T-helper 2 cell treated with Interferon-gamma antibody and Interleukin-4, amounts not matched to agents 5 μg/mL and 100 μg/mL, for 36 hours (primary cell): ENCODE measurements at regions not wholly inside any gene's neighbourhood (a gene's known extent, or its start where the extent isn't known, plus 50 kb on each side); places are given as distances from the start of the nearest gene placed in this dataset.
"Not testable (repeated sequence)": the region's sequence is repeated elsewhere in the genome, so short reads cannot be mapped to it uniquely, and the experiment has no call there.

Source experiments
- DNase-seq: peaks from one replicate; pipeline ENCODE4 v3.0.0; 2021; ENCODE audit warnings: low spot score
- H3K27ac Mint-ChIP-seq: one replicate; pipeline ENCODE4 v1.8.0; 2021; ENCODE audit warnings: mild to moderate bottlenecking, mixed read lengths
- H3K27me3 Mint-ChIP-seq: one replicate; pipeline ENCODE4 v1.8.0; 2021; ENCODE audit warnings: low read depth, mixed read lengths
- H3K36me3 Mint-ChIP-seq: one replicate; pipeline ENCODE4 v1.8.0; 2021; ENCODE audit warnings: low read depth, mixed read lengths
- H3K4me1 Mint-ChIP-seq: one replicate; pipeline ENCODE4 v1.8.0; 2021; ENCODE audit warnings: low read depth, mixed read lengths
- H3K4me3 Mint-ChIP-seq: one replicate; pipeline ENCODE4 v1.8.0; 2022; ENCODE audit warnings: mild to moderate bottlenecking, moderate library complexity, mixed read lengths
- H3K9me3 Mint-ChIP-seq: one replicate; pipeline ENCODE4 v1.8.0; 2021; ENCODE audit warnings: mixed read lengths

- H3K4me3 Mint-ChIP-seq: no peak overlapping the region
- H3K27ac Mint-ChIP-seq: no peak overlapping the region
These were observed 474.6 kb downstream of the ETNK1 start for GRCh38 chr12:23099604-23100003.

DNA sequence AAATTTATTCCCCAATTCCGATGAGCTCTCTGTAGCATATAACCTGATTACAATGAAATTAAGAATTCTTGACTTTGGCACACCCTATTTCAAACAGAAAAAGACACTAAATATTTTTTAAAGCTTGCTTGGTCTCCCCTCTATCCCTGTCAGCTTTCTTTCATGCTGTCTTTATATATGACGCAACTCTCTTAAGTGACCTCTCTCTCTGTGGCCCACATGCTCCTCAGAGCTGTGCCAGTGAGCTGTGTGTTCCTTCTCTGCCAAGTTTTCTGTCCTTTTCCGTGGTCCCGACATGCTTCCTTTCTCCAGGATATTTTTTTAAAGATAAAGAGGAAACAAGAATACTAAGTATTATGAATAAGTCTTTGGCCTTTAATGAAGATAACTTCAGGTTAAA, 484.0 kb downstream of the ETNK1 start:
- Mint-ChIP-seq H3K36me3 (no peaks in the 10 kb centered on the region), H3K27ac (no peak overlapping the region), H3K4me1 (no peaks in the 10 kb centered on the region), H3K9me3 (no peaks in the 10 kb centered on the region), H3K4me3 (no peak overlapping the region), H3K27me3 (no peaks in the 10 kb centered on the region)
- no peak for DNase-seq

More at GRCh38 chr12:23099604-23100003, 474.6 kb downstream of the ETNK1 start:
- H3K4me1 Mint-ChIP-seq: no peaks in the 10 kb centered on the region
- no peaks in the 10 kb centered on the region for H3K9me3 Mint-ChIP-seq
- no peak for DNase-seq
- H3K36me3 Mint-ChIP-seq: no peaks in the 10 kb centered on the region
- no peaks in the 10 kb centered on the region for H3K27me3 Mint-ChIP-seq

DNA sequence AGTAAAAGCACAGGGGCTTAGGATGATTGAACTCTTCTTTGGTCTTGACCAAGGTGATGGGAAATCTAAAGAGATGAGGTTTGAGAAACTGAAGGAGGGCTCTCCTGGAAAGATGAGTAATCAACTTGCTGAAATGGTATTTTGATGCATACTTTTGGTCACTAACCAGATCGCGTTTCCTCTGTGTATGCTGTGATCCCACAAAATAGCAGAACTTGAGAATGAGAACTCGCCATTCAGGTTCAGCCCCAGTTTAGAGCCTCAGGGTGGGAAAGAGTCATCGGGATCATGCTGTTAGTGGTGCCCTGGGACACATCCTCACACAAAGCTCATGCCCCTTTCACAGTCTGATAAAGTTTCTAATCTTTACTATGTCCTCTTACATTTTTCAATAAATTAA, 488.8 kb downstream of the ETNK1 start:
- Mint-ChIP-seq H3K9me3 (no peaks in the 10 kb centered on the region), H3K27ac (no peak overlapping the region), H3K36me3 (no peaks in the 10 kb centered on the region), H3K27me3 (no peaks in the 10 kb centered on the region), H3K4me3 (no peak overlapping the region), H3K4me1 (no peaks in the 10 kb centered on the region)
- no peak for DNase-seq

GRCh38 chr12:23115984-23116383, 491.0 kb downstream of the ETNK1 start:
- no peak for DNase-seq
- no peaks in the 10 kb centered on the region for H3K27me3 Mint-ChIP-seq
- H3K9me3 Mint-ChIP-seq: no peaks in the 10 kb centered on the region
- no peaks in the 10 kb centered on the region for H3K4me1 Mint-ChIP-seq
- H3K36me3 Mint-ChIP-seq: no peaks in the 10 kb centered on the region
- no peak overlapping the region for H3K4me3 Mint-ChIP-seq
- no peak overlapping the region for H3K27ac Mint-ChIP-seq

GRCh38 chr12:23126794-23127193, 501.8 kb downstream of the ETNK1 start:
- H3K36me3 Mint-ChIP-seq: no peaks in the 10 kb centered on the region
- no peak for DNase-seq
- no peaks in the 10 kb centered on the region for H3K4me1 Mint-ChIP-seq
- no peak overlapping the region for H3K27ac Mint-ChIP-seq
- no peak overlapping the region for H3K4me3 Mint-ChIP-seq
- H3K27me3 Mint-ChIP-seq: no peaks in the 10 kb centered on the region
- H3K9me3 Mint-ChIP-seq: no peaks in the 10 kb centered on the region

DNA sequence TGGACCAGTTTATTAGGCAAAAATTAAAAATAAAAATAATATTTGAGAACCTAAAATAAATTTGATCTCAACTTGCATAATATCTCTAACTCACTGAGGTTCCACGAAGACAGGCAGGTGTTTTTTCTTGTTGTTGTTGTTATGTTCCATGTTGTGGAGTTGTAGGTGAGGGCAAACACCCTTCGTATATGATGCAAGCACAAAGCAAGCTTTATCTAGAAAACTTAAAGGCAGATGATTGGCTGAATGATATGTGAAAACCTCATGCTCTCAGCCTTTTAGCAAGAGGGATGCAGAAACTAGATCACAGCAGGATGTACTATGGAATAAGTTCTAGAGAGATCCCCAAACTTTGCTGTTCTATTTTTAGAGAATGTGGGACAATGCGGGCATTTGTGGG, 502.7 kb downstream of the ETNK1 start:
- DNase-seq: no peak
- Mint-ChIP-seq H3K9me3 (no peaks in the 10 kb centered on the region), H3K4me3 (no peak overlapping the region), H3K36me3 (no peaks in the 10 kb centered on the region), H3K4me1 (no peaks in the 10 kb centered on the region), H3K27ac (no peak overlapping the region), H3K27me3 (no peaks in the 10 kb centered on the region)

- no peak overlapping the region for H3K4me3 Mint-ChIP-seq
These were observed 503.5 kb downstream of the ETNK1 start for GRCh38 chr12:23128462-23128861.

GRCh38 chr12:23132357-23132756, 507.4 kb downstream of the ETNK1 start:
- no peaks in the 10 kb centered on the region for H3K36me3 Mint-ChIP-seq
- no peak for DNase-seq
- H3K4me1 Mint-ChIP-seq: no peaks in the 10 kb centered on the region
- no peaks in the 10 kb centered on the region for H3K9me3 Mint-ChIP-seq
- no peaks in the 10 kb centered on the region for H3K27me3 Mint-ChIP-seq
- no peak overlapping the region for H3K27ac Mint-ChIP-seq
- H3K4me3 Mint-ChIP-seq: no peak overlapping the region

More at GRCh38 chr12:23128462-23128861, 503.5 kb downstream of the ETNK1 start:
- Mint-ChIP-seq H3K4me1 (no peaks in the 10 kb centered on the region), H3K27me3 (no peaks in the 10 kb centered on the region), H3K36me3 (no peaks in the 10 kb centered on the region), H3K9me3 (no peaks in the 10 kb centered on the region), H3K27ac (no peak overlapping the region)
- DNase-seq: no peak

GRCh38 chr12:23133471-23133870, 508.5 kb downstream of the ETNK1 start:
- DNase-seq: no peak
- H3K9me3 Mint-ChIP-seq: no peaks in the 10 kb centered on the region
- no peak overlapping the region for H3K4me3 Mint-ChIP-seq
- H3K27ac Mint-ChIP-seq: no peak overlapping the region
- H3K27me3 Mint-ChIP-seq: no peaks in the 10 kb centered on the region
- H3K36me3 Mint-ChIP-seq: no peaks in the 10 kb centered on the region
- no peaks in the 10 kb centered on the region for H3K4me1 Mint-ChIP-seq

DNA sequence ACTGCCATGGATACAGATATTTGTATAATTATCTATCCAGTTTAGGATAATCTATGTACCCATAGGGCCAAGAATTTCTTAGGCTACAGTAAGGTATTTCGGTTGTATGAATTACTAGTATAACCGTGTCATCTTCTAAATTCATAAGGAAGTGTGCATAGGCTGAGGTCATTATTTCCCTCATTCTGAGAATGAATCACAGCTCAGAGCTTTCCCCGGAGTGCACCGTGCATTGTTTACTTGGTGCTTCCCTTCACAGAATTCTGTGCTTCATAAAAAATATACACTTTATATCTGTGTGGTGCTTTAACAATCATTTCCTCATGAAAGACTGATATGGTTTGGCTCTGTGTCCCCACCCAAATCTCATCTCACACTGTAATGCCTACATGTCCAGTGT, 514.1 kb downstream of the ETNK1 start:
- H3K4me3 Mint-ChIP-seq: no peak overlapping the region
- DNase-seq: no peak
- no peaks in the 10 kb centered on the region for H3K9me3 Mint-ChIP-seq
- H3K4me1 Mint-ChIP-seq: no peaks in the 10 kb centered on the region
- no peak overlapping the region for H3K27ac Mint-ChIP-seq
- H3K36me3 Mint-ChIP-seq: no peaks in the 10 kb centered on the region
- H3K27me3 Mint-ChIP-seq: no peaks in the 10 kb centered on the region

DNA sequence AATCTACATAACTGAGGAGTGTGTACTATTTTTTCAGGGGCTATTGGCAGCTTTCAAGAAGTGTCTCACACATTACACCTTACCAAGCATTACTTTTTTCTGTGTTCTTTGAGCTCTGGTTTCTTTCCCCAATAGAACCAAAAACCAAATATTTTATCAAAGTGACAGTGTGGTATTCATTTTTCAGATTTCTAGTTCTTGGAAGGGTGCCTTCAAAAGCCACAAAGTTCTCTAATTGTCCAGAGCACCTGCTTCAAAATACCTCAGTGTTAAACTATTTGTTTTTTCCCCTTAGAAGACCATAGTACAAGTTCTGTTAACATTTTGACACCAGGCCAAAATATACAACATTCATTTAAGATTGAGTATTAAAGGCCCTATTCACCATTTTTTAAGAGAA, 515.7 kb downstream of the ETNK1 start:
- Mint-ChIP-seq H3K27me3 (no peaks in the 10 kb centered on the region), H3K9me3 (peaks cover 13% of the 10 kb centered on the region), H3K4me1 (no peaks in the 10 kb centered on the region)

DNA sequence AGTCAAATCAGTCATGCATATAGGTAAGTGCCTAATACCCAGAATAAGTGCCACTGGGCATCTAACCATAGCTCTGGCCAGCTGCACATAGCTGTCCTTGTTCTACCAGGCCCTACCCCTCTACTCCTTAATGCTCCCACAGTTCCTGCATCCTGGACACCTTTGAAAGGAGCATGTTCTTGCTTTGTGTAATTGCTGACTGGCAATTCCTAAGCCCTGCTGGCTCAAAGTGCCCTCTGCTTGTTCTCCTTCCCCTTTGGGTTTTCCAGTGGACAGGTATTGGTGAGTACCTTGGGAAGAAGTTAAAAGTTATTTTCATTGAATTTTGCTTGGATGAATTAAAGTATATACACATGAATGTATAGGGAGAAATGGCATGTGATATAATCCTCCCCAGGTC, 516.4 kb downstream of the ETNK1 start:
- H3K9me3 Mint-ChIP-seq: peaks cover 13% of the 10 kb centered on the region
- H3K4me1 Mint-ChIP-seq: no peaks in the 10 kb centered on the region
- DNase-seq: no peak
- no peak overlapping the region for H3K4me3 Mint-ChIP-seq
- no peaks in the 10 kb centered on the region for H3K36me3 Mint-ChIP-seq
- no peaks in the 10 kb centered on the region for H3K27me3 Mint-ChIP-seq
- no peak overlapping the region for H3K27ac Mint-ChIP-seq

More for the DNA sequence above, 515.7 kb downstream of the ETNK1 start:
- no peaks in the 10 kb centered on the region for H3K36me3 Mint-ChIP-seq
- DNase-seq: no peak
- H3K27ac Mint-ChIP-seq: no peak overlapping the region
- H3K4me3 Mint-ChIP-seq: no peak overlapping the region

- not testable (repeated sequence) for H3K4me3 Mint-ChIP-seq, H3K36me3 Mint-ChIP-seq, H3K27ac Mint-ChIP-seq, H3K27me3 Mint-ChIP-seq, H3K4me1 Mint-ChIP-seq, DNase-seq
- peaks cover 17% of the 10 kb centered on the region for H3K9me3 Mint-ChIP-seq
These were observed 521.1 kb downstream of the ETNK1 start for GRCh38 chr12:23146070-23146469.

- Mint-ChIP-seq H3K36me3 (no peaks in the 10 kb centered on the region), H3K4me1 (no peaks in the 10 kb centered on the region), H3K27me3 (no peaks in the 10 kb centered on the region), H3K4me3 (no peak overlapping the region), H3K27ac (no peak overlapping the region), H3K9me3 (peaks cover 11% of the 10 kb centered on the region)
- DNase-seq: no peak
These were observed 543.5 kb downstream of the ETNK1 start for GRCh38 chr12:23168459-23168858.

DNA sequence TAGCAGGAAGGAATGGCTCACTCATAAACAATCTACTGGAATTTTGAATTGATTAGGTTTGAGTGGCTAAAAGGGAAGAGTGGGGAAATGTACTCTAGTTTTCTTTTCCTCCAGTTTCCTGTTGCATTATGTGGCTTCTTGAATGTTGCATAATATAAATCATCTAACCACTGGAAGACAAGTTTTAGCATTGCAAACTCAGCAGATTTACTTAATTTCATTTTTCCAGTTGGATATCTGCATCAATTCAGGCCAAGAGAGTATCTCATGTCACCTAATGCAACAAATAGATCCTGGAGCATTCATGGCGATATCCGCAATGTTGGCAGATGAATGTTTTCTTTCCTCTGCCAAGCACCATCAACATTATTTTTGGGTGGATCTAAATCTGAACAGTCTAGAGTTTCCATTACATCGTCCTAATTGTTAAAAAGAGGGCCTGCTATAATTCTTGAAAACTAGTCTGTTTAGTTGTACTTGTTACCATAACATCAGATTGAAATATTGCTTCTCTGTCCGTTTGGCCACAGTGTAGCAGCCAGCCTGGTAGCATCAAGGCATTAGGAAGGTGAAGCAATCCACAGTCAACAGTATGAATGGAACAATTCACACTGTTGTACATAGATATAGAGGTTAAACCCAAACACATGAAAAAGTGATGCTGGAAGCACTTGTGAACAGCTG, 544.2 kb downstream of the ETNK1 start:
- no peak for DNase-seq
- no peak overlapping the region for H3K27ac Mint-ChIP-seq

More for the DNA sequence above, 544.2 kb downstream of the ETNK1 start:
- Mint-ChIP-seq H3K4me3 (no peak overlapping the region), H3K9me3 (peaks cover 18% of the 10 kb centered on the region), H3K36me3 (no peaks in the 10 kb centered on the region), H3K27me3 (no peaks in the 10 kb centered on the region), H3K4me1 (no peaks in the 10 kb centered on the region)
